OCI-LY1 (cell line): ENCODE measurements at regions not wholly inside any gene's neighbourhood (a gene's known extent, or its start where the extent isn't known, plus 50 kb on each side); places are given as distances from the start of the nearest gene placed in this dataset.

ENCODE experiments used
- EZH2 ChIP-seq: fragments of 200-600 bp; sonication (generic), shearing (Covaris generic); IDR thresholded peaks from 2 replicates; pipeline ENCODE4 v1.8.0; 2017; ENCODE audit warnings: borderline replicate concordance, mixed run types, mild to moderate bottlenecking, antibody characterized with exemption, low read length, moderate library complexity, mixed read lengths
- TF ChIP-seq, protein P1 (sequence below): fragments of 200-600 bp; sonication (generic), shearing (Covaris generic); IDR thresholded peaks from 2 replicates; pipeline ENCODE4 v1.5.1; 2017; ENCODE audit warnings: mild to moderate bottlenecking, antibody characterized with exemption, low read length, moderate library complexity, mixed read lengths

DNA sequence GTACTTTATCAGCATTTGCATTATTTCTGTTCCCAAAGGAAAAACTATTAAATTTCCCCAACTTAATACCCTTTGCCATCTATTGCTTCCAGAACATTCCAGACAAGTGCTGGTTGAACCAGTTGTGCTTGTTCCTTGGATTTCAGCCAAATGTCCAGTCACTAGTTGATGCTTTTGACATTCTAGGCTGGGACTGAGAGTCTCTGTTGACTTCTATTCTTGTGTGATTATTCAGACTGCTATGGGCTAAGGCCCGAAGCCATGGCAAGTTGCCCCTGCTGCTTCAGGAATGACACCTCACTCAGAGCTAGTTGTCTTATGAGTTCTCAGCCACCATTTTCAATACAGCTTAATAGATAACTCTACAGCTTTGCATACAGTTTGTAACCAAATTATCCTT, 458.1 kb upstream of the ARGLU1 start:
- TF ChIP-seq, protein P1, sequence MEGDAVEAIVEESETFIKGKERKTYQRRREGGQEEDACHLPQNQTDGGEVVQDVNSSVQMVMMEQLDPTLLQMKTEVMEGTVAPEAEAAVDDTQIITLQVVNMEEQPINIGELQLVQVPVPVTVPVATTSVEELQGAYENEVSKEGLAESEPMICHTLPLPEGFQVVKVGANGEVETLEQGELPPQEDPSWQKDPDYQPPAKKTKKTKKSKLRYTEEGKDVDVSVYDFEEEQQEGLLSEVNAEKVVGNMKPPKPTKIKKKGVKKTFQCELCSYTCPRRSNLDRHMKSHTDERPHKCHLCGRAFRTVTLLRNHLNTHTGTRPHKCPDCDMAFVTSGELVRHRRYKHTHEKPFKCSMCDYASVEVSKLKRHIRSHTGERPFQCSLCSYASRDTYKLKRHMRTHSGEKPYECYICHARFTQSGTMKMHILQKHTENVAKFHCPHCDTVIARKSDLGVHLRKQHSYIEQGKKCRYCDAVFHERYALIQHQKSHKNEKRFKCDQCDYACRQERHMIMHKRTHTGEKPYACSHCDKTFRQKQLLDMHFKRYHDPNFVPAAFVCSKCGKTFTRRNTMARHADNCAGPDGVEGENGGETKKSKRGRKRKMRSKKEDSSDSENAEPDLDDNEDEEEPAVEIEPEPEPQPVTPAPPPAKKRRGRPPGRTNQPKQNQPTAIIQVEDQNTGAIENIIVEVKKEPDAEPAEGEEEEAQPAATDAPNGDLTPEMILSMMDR, result no peak
- no peak for TF ChIP-seq EZH2
